GM21825 (cell line): ENCODE measurements at regions not wholly inside any gene's neighbourhood (a gene's known extent, or its start where the extent isn't known, plus 50 kb on each side); places are given as distances from the start of the nearest gene placed in this dataset.

Source experiments
- ATAC-seq: cut with Tn5 transposase; IDR thresholded peaks from one replicate; pipeline ENCODE4 v1.9.1; 2021; ENCODE audit warnings: mild to moderate bottlenecking, moderate library complexity; ENCODE audit not compliant: unreplicated experiment

DNA sequence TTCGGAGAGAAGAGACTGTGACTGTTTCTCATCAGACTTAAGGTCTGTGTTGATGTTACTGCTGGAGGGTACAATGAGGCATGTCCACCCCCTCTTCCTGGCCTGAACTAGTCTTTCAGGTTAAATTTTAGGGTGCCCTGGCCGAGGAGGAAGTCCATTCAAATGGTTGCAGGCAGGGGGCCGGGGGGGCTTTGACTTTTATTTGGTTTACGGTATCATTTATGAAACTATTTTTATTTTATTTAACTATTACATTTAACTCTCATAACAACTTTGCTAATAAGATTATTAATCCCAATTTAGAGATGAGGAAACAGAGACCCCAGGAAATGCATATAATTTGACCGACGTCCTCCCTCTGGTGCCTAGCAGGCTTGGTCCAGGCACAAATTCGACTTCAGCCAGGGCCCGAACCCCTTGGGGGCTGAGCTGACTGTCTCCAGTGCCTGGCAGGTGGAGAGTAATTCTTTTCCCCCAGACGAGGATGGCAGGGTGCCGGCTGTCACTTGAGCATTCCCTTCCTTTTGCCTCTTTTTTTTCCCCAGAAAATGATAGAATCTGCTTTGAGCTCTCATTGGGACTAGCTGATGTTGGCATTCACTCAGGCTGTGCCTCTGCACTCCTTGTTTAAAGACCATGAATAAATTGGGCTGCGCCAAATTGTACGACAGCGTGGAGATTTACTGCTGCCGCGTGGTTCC, 255.3 kb upstream of the SALL3 start:
- no peak for ATAC-seq

DNA sequence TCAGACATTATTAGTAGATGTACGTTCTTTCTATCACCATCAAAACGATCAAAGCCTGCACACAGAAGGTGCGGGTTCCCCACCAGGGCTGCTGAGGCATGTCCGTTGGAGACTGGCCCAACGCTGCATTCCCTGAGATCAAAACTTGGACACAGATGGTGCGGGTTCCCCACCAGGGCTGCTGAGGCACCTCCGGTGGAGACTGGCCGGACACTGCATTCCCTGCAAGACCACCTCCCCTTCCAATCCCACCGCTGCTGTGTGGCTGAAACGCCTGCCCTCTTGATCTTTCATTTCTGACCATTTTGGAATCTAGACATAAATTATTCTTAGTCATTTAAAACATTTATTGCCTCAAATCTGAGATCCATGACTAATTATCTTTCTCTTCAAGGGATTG, 254.2 kb upstream of the SALL3 start:
- no peak for ATAC-seq

DNA sequence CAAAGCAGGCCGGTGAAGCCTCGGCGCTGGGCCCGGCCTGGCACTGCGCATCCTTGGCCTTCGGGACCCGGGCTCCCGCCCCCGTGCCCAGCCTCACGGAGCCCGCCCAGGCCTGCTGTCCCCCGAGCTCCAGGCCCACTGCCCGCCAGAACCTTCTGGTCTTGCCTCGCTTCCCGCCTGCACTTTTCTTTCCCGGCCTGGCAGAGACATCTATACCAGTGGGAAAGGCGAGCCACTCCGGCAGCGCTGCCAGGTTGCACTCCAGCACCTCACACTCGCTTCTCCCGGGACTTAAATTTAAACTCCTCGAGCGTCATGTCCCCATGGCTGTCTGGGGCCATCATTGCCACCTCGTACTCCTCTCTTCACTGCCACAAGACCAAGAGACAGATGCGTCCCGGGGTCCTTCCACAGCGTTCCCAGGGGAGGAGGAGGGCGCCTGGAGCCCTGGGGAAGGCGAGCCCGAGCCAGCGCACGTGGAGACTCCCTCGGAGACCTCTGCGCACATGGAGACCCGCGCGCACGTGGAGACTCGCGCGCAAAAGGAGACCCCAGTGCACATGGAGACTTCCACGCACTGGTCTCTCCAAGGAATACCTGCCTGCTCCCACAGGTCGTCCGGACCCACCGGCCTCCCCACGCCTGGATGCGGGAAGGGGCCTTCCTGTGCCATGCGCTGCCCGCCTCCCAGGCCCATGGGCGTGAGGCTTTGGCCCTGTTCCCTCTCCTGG, 253.1 kb upstream of the SALL3 start:
- ATAC-seq = no peak

DNA sequence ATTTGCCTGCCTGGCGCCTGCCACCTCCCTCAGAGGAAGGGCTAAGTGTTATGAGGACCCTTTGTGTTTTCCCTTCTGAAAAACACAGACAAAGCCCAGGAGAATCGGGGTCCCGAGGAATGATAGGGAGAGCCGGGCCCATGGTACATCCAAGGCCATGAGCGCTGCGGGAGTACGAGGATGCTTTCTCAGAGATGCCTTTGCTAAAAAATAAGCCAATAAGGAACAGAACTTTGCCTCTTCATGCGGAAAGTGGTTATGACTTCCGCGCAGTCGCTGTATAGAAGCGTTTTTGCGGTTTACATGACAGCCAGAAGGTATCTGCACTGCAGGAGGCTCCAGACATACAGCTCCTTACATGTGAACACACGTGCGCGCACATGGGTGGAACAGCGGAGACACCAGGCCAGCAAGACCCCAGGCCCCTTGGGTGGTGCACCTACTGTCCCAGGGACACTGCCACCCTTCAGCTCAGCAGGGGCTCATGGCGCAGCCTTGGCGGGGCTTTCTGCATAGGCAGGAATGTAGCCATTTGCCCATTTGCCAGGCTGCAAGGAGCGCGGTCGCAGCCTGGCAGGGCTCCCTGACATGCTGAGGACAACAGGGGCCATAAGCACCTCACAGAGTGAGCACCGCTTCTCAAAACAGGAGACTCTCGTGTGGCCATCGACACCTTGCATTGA, 252.4 kb upstream of the SALL3 start:
- no peak for ATAC-seq

DNA sequence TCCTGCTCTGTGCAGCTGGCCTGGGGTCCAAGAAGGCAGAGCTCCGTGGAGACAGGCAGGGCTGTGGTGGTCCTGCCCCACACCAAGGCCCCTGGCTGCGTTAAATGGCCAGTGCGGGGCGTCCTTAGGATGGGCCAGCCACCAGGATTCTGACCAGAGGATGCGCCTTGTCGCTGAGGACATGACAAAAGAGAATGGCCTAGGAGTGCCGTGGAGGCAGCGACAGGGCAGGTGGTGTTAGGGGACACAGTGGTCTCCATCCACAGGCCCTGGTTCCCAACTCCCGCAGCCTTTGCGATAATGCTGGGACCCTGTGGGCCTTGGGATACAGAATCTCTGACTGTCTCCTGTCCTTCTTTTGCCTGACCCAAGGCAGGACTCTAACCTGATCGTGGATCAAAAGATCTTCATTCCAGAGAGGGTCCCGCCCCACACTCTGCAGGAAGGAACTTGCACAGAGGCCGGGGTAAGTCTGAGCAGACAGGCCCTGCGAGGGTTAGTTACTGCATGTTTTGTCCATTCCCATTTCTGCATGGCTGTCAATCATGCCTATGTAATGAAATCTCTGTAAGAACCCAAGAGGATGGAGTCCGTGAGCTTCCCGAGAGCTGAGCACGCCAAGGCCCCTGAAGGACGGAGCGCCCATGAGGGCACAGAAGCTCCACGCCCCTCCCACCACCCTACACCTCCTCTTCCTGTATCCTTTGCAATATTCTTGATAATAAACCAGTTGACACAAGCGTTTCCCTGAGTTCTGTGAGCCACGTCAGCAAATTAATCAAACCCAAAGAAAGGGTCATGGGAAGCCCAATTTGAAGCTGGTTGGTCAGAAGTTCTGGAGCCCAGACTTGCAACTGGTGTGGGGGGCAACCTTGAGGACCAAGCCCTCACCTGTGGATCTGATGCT, 251.5 kb upstream of the SALL3 start:
- no peak for ATAC-seq

DNA sequence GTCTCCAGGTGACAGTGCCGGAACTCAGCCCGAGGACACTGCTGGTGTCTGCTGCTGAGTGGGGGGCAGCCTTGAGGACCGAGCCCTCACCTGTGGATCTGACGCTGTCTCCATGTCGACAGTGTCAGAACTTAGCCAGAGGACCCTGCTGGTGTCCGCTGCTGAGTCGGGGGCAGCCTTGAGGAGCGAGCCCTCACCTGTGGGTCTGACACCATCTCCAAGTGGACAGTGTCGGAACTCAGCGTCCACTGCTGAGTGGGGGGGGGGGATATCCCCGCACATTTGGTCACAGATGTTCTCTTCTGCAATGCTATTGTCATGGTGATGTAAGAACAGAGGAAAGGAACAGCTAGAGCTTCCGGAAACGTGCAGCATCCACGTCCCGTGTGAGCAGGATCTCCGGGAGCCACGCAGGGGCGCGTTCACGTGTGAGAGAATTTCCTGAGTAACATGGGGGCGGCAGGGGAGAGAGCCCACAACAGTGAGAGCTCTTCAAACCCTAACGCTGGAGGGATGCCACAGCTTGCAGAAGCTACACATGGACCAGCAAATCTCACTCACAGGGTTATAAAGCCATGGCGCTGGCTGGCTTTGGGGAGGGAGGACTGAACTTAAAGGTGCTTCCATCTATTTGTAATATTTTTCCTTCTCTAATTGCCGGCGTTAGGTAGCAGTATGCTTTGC, 250.7 kb upstream of the SALL3 start:
- ATAC-seq = no peak

DNA sequence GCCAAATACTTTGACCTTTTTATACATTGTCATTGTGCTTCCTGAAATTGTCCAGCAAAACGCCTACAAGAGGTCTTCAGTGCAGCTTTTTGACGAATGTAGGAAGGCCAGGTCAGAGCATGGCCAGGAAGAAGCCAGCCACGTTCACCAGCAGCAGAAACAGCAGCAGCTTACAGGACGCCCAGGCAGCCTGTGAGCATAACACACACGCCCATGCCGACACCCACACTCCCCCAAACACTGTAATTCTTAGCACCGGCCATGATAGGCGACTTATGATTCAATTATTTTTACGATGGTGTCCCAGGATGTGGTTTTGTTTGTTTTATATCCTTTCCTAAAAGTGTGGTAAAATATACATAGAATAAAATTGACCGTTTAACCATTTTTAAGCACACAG, 249.1 kb upstream of the SALL3 start:
- ATAC-seq = no peak

DNA sequence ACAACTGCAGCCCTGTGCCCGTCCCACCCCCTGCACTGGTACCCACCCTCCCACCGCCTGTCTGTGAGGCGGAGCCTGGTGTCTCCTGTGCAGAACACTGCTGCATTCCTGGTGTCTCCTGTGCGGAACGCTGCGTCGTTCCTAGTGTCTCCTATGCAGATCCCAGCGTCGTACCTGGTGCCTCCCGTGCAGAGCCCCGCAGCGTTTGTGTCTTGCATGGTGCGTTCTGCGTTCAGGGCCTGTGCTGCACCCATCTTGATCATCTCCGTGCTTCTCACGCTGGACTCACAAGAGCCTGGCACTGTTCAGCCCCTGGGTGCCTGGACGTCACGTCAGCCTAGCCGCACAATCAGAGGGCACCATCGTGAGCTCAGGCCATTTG, 248.6 kb upstream of the SALL3 start:
- ATAC-seq = no peak

DNA sequence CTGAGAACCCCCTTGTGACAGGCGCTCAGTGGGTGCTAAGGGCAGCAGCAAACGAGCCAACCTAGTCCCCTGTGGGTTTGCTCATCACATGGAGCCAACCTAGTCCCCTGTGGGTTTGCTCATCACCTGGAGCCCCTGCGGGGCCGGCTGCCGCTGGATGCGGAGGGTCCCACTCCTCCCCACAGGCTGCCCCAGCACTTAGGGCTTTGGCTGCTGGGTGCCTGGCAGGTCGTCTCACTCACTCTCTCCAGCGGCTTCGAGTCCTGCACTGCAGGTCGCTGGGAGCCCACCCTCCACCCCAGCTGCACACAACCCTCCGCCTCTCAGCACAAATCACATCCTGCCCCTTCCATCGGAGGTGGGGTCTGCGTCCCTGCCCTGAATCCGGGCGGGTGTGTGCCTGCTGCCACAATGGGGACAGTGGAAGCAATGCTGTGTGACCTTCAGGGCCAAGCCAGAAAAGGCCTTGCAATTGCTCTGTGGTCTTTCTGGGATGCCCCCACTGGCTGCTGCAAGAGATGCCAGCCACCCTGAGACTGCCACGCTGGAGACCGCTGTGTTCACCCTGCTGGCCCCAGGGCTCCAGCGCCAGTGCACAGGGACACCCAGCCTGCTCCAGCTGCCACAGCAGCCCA, 248.1 kb upstream of the SALL3 start:
- ATAC-seq = no peak

DNA sequence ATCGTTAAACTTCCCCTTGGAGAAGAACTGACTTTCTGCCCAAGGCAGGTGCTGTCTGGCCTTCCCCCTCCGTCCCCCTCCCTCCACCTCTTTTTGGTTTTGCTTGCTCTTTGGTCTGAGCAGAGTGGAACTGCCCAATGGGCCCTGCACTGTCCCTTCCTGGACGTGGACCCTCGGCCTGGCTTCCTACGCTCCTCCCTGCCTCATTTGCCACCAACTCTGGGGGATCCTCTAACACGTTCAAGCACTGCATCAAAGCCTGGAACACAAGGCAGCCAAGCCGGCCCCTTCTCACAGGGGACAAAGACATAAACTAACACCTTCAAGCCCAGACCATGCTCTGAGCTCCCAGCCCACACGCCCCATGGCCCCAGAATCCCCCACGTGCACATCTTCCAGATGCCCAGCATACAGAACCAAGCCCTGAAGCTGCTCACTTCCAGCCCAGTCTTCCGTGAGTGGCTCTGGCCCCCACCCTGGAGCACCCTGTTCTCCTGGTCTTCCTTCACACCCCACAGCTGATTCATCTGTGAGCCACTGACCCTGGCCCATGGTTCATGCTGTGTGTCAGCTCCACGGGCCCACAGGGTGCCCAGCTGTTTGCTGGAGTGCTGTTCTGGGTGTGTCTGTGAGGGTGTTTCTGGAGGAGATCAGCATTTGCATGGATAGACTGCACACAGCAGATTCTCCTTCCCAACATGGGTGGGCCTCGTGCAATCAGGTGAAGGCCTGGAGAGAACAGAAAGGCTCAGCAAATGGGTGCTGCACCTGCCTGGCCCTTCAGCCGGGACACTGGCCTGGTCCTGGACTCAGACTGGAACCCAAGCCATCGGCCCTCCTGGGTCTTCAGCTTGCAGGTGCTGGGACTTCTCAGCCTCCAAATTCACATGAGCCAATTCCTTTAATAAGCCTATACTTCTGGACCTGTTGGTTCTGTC, 247.1 kb upstream of the SALL3 start:
- no peak for ATAC-seq

DNA sequence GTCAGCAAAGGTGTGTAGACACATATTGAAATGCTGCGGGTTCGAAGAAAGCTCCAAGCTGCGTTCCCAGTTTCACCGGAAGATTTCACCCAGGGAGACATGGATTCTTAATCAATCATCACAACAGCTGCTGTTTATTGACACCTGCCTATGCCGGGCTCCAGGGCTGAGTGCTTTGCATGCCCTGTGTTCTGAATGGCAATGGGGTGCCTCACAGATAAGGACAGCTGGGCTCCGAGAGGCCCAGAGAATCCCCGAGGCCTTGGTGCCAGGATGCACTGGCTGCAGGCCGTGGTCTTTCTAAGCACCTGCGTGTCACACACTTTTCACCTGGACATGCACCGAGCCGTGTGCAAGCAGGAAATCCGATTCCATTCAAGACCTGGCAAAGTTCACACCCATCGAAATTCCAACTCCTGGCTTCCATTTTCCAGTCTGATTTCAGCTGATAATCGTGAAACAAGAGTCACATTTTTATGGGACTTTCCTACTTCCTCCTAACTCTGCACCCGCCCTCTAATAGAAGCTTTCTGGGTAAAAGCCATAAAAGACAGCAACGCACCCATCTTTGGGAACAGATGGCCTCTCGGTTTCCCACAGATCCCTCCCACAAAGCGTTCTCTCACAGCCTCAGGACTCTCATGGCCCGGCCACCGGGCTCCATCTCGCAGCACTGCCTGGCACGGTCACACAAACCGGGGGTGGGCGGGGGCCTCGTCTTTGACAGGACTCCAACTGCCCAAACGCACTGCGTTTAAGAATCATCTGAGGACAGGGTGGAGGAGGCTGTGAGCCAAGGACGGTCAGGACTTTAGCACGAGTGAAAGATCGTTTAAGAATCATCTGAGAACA, 245.6 kb upstream of the SALL3 start:
- ATAC-seq = no peak

DNA sequence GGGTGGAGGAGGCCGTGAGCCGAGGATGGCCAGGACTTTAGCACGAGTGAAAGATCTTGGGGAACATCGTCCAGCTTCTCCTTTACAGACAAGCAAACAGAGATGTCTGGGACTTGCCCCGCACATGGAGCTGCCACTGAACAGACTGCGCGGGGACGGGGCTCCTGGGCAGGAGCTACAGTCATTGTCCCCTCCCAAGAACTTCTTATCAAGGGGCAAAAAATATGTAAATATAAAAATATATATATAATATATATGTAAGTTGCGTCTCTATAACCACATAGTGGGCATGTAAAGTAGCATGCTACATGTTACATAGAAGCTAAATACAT, 245.0 kb upstream of the SALL3 start:
- ATAC-seq = no peak

DNA sequence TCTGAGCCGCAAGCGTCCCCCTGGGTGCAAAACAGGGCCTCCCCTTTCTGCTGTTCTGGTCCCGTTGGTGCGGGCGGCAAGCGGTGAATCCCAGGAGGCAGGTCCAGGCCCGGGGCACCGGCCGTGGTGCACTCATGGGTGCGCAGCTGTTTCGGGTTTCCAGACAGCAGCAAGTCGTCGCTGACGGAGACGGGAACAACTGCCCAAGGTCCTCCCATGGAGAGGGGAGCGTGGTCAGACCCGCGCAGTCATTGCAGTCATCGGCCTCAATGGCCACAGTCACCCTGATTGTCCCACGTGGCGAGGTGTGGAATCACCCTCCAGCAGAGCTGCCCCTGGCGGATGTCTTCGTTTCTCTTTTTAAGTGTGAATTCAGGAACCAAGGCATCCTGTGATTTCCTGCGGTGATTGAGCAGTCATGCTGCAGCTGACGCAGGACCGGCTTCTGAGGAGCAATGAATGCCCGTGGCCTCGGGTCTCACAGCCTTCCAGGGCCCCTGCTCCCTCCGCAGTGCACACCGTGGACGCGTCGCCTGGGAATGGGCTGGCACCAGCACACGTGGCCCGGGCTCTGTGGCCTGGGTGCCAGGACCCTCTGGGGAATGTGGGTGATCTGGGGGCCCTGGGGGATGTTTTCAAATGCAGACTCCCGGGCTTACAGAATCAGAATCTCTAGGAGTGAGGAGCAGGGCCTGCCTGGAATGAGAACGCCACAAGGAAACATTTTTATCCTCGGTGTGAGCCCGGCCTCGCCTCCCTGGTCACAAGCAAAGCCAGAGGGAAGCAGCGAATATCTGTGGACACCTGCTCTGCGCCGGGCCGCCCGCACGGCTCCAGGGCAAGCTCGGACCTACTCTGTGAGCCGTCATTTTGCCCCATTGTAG, 244.2 kb upstream of the SALL3 start:
- no peak for ATAC-seq

DNA sequence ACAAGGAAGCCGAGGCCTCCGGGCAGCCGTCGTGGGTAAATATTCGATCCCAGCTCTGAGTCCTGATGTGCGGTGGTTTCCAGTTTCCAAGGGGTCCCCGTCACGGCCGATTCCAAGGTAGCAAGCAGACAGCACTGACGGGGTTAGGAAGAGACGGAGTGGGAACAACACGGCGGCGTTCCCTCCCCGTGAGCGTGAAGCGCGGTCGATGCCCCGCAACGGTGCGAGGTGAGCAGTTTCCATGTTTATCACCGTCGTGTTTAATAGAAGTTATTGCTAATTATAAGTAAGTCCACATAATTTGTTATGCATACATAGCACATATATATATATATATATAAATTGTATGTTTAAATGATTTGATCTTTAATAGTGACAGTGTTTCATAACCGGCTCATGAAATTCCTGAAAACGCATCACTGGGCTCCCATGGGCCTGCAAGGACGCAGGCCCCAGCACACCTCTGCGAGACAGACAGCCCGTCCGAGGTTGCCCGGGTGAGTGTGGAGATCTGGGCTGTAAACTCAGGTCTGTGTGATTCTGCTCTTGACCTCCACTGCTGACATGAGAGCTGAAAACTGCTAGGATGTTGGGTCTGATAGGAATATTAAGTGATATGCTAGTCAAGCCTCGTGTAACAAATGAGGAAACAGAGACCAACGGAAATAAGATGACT, 243.5 kb upstream of the SALL3 start:
- no peak for ATAC-seq

DNA sequence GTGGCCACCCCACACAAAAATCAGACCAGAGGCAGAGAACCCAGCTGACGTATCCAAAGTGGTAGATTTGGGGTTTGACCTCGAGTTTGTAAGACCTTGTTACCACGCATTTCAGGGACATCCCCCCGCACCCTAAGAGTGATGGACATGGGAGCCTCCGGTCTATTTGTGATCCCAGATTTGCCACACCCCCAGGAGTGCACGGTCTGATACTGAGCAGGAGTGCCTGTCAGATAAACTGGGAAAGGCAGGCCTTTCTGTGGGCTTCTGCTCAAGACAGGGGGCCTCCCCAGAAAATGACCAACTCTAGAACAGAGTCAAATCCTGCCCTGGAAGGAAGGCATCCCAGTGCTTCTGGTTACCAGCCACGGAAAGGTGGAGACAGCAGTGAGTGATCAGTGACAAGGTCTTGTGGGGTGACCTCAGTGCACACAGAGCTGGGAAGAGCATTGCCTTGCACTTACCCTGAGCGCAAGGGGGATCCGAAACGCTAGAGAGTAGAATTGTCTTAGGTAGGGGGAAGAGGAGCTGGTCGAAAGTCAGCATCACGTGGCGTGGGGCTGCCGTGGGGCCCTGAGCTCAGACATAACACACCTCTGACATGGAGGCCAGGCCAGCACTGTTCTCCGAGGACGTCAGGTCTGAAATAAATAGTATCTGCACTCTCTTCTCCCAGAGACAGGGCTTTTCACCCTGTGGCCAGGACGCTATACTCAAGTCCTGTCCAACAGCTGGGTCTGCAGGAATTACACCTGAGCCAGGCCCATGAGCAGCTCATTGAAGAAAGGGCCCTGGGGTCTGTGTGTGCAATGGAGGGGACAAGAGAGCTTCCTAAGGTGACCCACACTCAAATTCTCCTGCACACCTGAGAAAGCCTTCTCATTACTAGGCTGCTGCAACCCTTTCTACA, 242.4 kb upstream of the SALL3 start:
- no peak for ATAC-seq
